HG02973 (cell line): ENCODE measurements at regions not wholly inside any gene's neighbourhood (a gene's known extent, or its start where the extent isn't known, plus 50 kb on each side); places are given as distances from the start of the nearest gene placed in this dataset.
"Not testable (repeated sequence)": the region's sequence is repeated elsewhere in the genome, so short reads cannot be mapped to it uniquely, and the experiment has no call there.

ENCODE experiments used
- ATAC-seq: cut with Tn5 transposase; IDR thresholded peaks from one replicate; pipeline ENCODE4 v1.9.1; 2021; ENCODE audit warnings: moderate library complexity; ENCODE audit not compliant: unreplicated experiment

- ATAC-seq = no peak
Observed at GRCh38 chr5:12208366-12209100, 304.3 kb upstream of the CTNND2 start.

DNA sequence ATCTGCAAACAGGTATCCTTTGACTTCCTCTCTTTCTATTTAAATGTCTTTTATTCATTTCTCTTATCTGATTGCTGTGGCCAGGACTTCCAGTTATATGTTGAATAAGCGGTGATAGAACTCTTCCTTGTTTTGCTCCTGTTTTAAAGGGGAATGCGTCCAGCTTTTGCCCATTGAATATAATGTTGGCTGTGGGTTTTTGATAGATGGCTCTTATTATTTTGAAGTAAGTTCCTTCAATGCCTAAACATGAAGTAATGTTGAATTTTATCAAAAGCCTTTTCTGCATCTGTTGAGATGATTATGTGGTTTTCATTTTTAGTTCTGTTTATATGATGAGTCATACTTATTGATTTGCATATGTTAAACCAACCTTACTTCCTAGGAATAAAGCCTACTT, 300.5 kb upstream of the CTNND2 start:
- ATAC-seq = no peak

GRCh38 chr5:12193536-12193935, 289.3 kb upstream of the CTNND2 start:
- no peak for ATAC-seq

- no peak for ATAC-seq
Observed at GRCh38 chr5:12183003-12183402, 278.8 kb upstream of the CTNND2 start.

GRCh38 chr5:12177851-12178250, 273.6 kb upstream of the CTNND2 start:
- ATAC-seq = no peak

GRCh38 chr5:12177225-12177624, 273.0 kb upstream of the CTNND2 start:
- no peak for ATAC-seq

GRCh38 chr5:12175914-12176585, 271.8 kb upstream of the CTNND2 start:
- no peak for ATAC-seq

GRCh38 chr5:12174734-12175133, 270.5 kb upstream of the CTNND2 start:
- no peak for ATAC-seq

DNA sequence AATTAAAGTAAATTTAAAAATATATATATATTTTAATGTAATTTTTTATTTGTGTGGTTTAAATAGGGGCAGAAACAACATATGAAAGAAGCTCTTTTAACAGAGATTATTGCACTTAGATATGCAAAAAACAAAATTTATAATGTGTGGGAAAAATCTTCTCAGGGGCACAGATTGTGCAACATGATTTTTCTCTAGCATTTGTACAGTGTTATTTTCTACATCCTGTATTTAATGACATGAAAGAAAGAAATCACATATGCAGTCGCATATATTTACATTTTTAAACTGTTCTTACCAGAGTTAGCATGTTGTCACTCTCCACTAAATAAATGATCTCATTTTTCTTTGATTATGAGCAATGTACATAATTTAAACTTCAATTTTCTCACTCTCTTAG, 265.3 kb upstream of the CTNND2 start:
- ATAC-seq = no peak

DNA sequence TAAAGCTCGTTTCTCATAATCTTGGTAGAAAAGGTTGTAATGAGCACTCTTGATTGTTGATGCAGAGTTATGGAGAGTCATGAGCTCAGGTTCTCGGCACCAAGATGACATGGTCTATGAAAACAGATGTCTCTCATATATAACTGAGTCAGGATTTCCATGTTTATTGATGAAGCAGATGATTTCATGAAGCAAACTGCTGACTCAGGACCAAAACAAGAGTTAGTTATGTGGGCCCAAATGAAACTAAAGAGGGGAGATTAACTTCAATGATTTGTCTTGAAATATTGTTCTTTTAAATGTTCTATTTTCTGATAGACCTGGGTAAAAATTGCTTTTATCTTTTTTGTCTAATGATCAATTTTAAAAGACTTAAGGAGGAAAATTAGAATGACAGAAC, 258.6 kb upstream of the CTNND2 start:
- no peak for ATAC-seq

DNA sequence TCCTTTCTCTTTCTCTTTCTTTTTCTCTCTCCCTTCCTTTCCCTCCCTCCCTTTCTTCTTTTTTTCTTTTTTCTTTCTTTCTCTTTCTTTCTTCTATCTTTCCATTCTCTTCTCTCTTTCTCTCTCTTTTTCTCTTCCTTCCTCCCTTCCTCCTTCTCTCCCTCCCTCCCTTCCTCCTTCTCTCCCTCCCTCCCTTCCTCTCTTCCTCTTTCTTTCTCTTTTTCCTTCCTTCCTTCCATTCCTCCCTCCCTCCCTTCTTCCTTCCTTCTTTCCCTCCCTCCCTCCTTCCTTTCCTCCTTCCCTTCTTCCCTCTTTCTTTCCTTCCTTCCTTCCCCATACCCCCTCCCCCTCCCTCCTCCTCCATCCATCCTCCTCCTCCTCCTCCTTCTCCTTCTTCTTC, 243.3 kb upstream of the CTNND2 start:
- ATAC-seq = no peak

GRCh38 chr5:12141496-12141895, 237.2 kb upstream of the CTNND2 start:
- ATAC-seq = no peak

DNA sequence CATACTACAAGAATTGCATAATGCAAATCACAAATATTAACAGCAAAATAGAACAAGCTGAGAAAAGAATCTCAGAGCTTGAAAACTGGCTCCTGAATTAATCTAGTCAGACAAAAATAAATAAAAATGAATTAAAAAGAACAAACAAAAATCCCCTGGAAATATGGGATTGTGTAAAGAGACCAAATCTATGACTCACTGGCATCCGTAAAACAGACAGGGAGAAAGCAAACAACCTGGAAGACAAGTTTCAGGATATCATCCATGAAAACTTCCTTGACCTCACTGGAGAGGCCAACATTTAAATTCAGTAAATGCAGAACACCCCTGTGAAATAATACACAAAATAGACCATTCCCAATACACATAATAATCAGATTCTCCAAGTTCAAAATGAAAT, 229.3 kb upstream of the CTNND2 start:
- ATAC-seq = no peak

GRCh38 chr5:12131020-12131419, 226.8 kb upstream of the CTNND2 start:
- ATAC-seq = not testable (repeated sequence)

DNA sequence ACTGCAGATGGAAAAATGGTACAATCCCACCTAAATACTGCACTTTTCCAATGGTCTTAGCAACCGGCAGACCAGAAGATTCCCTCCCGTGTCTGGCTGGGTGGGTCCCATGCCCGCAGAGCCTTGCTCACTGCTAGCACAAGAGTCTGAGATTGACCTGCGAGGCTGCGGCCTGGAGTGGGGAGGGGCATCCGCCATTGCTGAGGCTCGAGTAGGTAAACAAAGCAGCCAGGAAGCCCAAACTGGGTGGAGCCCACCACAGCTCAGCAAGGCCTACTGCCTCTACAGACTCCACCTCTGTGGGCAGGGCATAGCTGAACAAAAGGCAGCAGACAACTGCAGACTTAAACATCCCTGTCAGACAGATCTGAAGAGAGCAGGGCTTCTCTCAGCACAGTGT, 221.6 kb upstream of the CTNND2 start:
- ATAC-seq = no peak

DNA sequence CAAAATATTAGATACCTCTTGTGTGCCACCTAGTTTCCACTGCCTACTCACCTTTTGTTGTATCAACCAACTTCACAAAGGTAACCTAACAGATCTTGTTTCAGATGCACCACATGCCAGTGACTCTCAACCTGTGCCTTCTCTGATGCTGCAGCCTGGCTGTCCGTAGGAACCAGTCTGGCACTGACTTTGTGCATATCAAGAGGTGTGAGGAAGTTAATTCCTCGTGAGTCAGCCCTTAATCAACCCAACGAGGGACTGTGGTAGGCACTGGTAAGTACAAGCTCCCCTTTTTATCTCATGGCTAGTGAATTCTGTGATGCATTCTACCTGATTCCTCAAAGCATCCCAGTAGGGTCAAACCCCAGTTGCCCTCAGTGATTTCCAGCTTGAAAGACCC, 215.4 kb upstream of the CTNND2 start:
- no peak for ATAC-seq

GRCh38 chr5:12114075-12114474, 209.8 kb upstream of the CTNND2 start:
- ATAC-seq = no peak

DNA sequence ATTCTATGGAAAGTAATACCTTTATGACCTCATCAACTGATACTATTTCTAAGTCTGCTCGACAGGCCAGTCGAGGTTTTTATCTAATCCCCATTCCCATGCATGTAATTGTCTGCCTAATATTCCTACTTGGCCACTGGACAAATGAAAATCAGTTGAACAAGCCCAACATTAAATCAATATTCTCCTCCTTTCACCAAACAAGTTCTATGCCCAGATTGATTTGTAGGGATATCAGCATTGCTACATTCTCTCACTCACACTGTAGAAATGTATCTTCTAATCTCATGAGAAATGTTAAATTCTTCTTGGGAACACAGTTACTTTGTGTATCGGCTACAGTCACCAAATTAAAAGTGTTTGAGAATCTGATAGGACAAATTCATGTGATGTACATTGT, 208.8 kb upstream of the CTNND2 start:
- no peak for ATAC-seq

- no peak for ATAC-seq
Observed at GRCh38 chr5:12111261-12111660, 207.0 kb upstream of the CTNND2 start.

- no peak for ATAC-seq
Observed at GRCh38 chr5:12110629-12111028, 206.4 kb upstream of the CTNND2 start.

DNA sequence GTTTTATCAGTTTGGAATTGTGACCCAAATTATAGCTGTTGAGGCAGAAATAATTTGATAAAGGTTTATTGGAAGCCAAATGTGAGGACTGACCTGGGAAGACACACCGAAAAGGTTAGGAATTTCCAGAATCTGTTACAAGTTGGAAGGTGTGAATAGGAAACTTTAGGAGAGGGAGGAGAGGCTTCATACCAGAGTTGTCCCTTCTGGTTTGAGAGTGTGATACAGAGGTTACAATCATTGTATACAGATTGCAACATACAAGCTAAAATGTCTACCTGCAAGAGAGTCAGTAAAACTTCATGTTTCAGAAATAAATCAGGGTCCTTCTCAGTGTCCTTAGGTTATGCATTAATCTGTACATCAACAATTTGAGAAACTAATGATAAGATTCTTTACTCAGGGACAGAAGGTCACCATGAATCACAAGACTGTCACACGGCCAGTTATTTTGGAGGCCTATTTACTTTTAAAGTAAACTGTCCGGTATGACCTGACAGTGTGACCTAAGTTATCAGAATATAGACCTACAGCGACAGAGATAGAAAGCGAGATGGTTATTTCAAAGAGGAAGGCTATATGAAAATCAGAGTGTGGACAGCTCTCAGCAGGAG, 204.9 kb upstream of the CTNND2 start:
- ATAC-seq = no peak

GRCh38 chr5:12102151-12102550, 197.9 kb upstream of the CTNND2 start:
- ATAC-seq = no peak
